ENCODE measurements at regions not wholly inside any gene's neighbourhood (a gene's known extent, or its start where the extent isn't known, plus 50 kb on each side); places are given as distances from the start of the nearest gene placed in this dataset.

DNA sequence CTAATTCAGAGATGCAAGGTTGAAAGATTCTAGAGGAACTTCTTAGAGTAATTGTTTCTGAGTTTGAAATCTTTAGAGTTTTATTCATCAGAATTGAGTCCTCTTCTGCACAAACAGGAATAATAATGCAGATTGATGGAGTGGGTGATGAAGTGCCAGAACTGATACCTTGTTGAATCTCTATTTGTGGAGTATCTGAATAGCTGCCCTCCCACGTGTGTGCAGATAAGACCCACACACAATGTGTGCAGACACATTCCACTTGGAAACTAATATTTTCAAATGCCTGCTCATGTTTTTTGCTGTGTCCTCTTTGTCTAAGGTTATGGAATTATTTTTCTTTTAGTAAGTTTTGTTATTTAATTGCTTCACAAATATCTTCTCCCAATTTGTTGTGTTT lies 1167.8 kb upstream of the MAP3K7 start:
- no peak for ATAC-seq (ENCODE audit: insufficient read depth, low FRiP score)
- TF ChIP-seq, protein P1, sequence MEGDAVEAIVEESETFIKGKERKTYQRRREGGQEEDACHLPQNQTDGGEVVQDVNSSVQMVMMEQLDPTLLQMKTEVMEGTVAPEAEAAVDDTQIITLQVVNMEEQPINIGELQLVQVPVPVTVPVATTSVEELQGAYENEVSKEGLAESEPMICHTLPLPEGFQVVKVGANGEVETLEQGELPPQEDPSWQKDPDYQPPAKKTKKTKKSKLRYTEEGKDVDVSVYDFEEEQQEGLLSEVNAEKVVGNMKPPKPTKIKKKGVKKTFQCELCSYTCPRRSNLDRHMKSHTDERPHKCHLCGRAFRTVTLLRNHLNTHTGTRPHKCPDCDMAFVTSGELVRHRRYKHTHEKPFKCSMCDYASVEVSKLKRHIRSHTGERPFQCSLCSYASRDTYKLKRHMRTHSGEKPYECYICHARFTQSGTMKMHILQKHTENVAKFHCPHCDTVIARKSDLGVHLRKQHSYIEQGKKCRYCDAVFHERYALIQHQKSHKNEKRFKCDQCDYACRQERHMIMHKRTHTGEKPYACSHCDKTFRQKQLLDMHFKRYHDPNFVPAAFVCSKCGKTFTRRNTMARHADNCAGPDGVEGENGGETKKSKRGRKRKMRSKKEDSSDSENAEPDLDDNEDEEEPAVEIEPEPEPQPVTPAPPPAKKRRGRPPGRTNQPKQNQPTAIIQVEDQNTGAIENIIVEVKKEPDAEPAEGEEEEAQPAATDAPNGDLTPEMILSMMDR (IDR thresholded peaks at IDR 0.05; ENCODE audit: control extremely low read depth, extremely low read depth) = no peak

DNA sequence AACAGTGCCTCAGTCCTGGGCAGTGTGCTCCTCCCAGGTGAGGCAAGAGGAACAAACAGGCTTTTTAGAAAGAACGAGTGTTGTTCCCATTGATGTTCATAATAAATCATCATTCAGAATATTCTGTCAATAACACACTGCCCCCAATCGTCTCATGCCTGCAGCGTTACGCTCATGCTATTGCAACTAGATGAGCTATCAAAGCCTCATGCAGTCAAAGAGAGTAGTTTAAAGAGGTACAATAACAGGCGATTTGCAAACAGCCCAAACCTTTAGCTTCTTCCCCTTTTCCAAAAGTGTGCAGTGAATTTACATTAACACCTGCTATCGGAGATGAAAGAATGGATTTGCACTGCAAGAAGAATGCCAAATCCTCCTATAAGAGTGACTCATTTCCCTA lies 1164.7 kb upstream of the MAP3K7 start:
- Histone ChIP-seq H3K9ac (ENCODE audit: insufficient read depth in 1 of 2, low read length in 2 of 2) (no peak overlapping the region), H3K9me3 (ENCODE audit: control insufficient read depth in 4 of 4, insufficient read depth in 3 of 4, low read length in 3 of 4) (peaks cover 0 to 1% (median 0%) of the 10 kb centered on the region in 4 donors), H3K4me1 (ENCODE audit: control insufficient read depth in 5 of 5, insufficient read depth in 5 of 5, low read length in 5 of 5) (no peaks in the 10 kb centered on the region), H3K4me3 (no peak overlapping the region), H3K27ac (ENCODE audit: low read depth in 1 of 2, low read length in 1 of 2) (no peak overlapping the region), H3K27me3 (ENCODE audit: control insufficient read depth in 3 of 3, insufficient read depth in 3 of 3, low read length in 2 of 3) (no peaks in the 10 kb centered on the region), H3K36me3 (ENCODE audit: control insufficient read depth in 4 of 4, insufficient read depth in 4 of 4, low read length in 4 of 4) (no peaks in the 10 kb centered on the region)
- no peak for DNase-seq
- ATAC-seq (ENCODE audit: insufficient read depth, low FRiP score) = no peak
- TF ChIP-seq, protein P1 (IDR thresholded peaks at IDR 0.05; ENCODE audit: control extremely low read depth, extremely low read depth) = no peak
- 79 to 83% methylated on average over 6 of the region's 6 CpGs for WGBS, 2 donors

More for the DNA sequence above, 1167.8 kb upstream of the MAP3K7 start:
- 36 to 80% methylated on average over 1 of the region's 1 CpG for WGBS, 2 donors
- Histone ChIP-seq H3K4me3 (no peak overlapping the region), H3K9ac (ENCODE audit: insufficient read depth in 1 of 2, low read length in 2 of 2) (no peak overlapping the region), H3K9me3 (ENCODE audit: control insufficient read depth in 4 of 4, insufficient read depth in 3 of 4, low read length in 3 of 4) (no peaks in the 10 kb centered on the region), H3K27ac (ENCODE audit: low read depth in 1 of 2, low read length in 1 of 2) (no peak overlapping the region), H3K27me3 (ENCODE audit: control insufficient read depth in 3 of 3, insufficient read depth in 3 of 3, low read length in 2 of 3) (no peaks in the 10 kb centered on the region), H3K4me1 (ENCODE audit: control insufficient read depth in 5 of 5, insufficient read depth in 5 of 5, low read length in 5 of 5) (no peaks in the 10 kb centered on the region), H3K36me3 (ENCODE audit: control insufficient read depth in 4 of 4, insufficient read depth in 4 of 4, low read length in 4 of 4) (no peaks in the 10 kb centered on the region)
- no peak for DNase-seq

DNA sequence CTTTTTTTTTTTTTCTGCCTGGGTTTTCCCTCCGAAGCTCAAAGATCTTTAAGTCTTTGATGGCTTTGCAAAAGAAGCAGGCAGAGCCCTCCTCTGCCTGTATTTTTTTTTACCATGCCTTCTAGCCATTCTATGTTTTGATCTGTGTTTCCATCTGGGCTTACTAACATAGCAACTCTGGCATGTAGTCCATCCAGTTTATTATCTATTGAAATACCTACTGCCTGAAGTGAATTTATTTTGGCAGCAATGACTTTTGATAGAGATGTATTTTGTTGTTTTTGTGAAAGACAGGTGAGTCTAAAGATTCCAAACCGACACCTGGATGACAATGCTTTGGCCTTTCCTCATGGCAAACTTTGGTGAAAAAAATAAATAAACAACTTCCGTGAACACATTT lies 1157.7 kb upstream of the MAP3K7 start:
- peaks cover 0 to 1% (median 0%) of the 10 kb centered on the region in 4 donors for H3K9me3 ChIP-seq (ENCODE audit: control insufficient read depth in 4 of 4, insufficient read depth in 3 of 4, low read length in 3 of 4)
- no peaks in the 10 kb centered on the region for H3K27me3 ChIP-seq (ENCODE audit: control insufficient read depth in 3 of 3, insufficient read depth in 3 of 3, low read length in 2 of 3)
- WGBS, 2 donors = 55 to 63% methylated on average over 3 of the region's 3 CpGs
- no peak overlapping the region for H3K9ac ChIP-seq (ENCODE audit: insufficient read depth in 1 of 2, low read length in 2 of 2)
- DNase-seq (no peak), ATAC-seq (ENCODE audit: insufficient read depth, low FRiP score) (no peak)
- no peak overlapping the region for H3K27ac ChIP-seq (ENCODE audit: low read depth in 1 of 2, low read length in 1 of 2)
- H3K4me1 ChIP-seq (ENCODE audit: control insufficient read depth in 5 of 5, insufficient read depth in 5 of 5, low read length in 5 of 5) = no peaks in the 10 kb centered on the region
- H3K36me3 ChIP-seq (ENCODE audit: control insufficient read depth in 4 of 4, insufficient read depth in 4 of 4, low read length in 4 of 4) = no peaks in the 10 kb centered on the region
- TF ChIP-seq, protein P1 (IDR thresholded peaks at IDR 0.05; ENCODE audit: control extremely low read depth, extremely low read depth) = no peak
- no peak overlapping the region for H3K4me3 ChIP-seq

DNA sequence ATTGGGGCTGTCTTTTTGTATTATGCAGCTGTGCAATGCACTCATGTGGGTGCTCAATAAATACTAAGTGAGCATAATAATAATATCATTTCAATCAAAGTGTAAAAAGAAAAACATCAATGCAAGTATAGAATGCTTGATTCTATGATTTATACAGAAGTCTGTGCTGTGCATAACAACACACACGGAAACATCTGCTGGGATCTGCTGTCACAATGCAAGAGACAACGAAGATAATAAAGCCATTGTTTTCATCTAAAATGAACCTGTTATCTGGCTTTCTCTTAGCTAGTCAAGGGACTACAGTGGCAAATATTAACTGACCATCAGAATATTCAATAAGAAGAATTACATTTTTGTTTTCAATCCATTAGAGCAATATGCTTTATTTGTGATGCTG lies 1156.9 kb upstream of the MAP3K7 start:
- Histone ChIP-seq H3K4me1 (ENCODE audit: control insufficient read depth in 5 of 5, insufficient read depth in 5 of 5, low read length in 5 of 5) (no peaks in the 10 kb centered on the region), H3K27me3 (ENCODE audit: control insufficient read depth in 3 of 3, insufficient read depth in 3 of 3, low read length in 2 of 3) (no peaks in the 10 kb centered on the region), H3K36me3 (ENCODE audit: control insufficient read depth in 4 of 4, insufficient read depth in 4 of 4, low read length in 4 of 4) (no peaks in the 10 kb centered on the region), H3K9me3 (ENCODE audit: control insufficient read depth in 4 of 4, insufficient read depth in 3 of 4, low read length in 3 of 4) (peaks cover 0 to 3% (median 0%) of the 10 kb centered on the region in 4 donors), H3K9ac (ENCODE audit: insufficient read depth in 1 of 2, low read length in 2 of 2) (no peak overlapping the region), H3K27ac (ENCODE audit: low read depth in 1 of 2, low read length in 1 of 2) (no peak overlapping the region), H3K4me3 (no peak overlapping the region)
- WGBS, 2 donors = 76 to 91% methylated on average over 2 of the region's 2 CpGs
- no peak for ATAC-seq (ENCODE audit: insufficient read depth, low FRiP score)
- TF ChIP-seq, protein P1 (IDR thresholded peaks at IDR 0.05; ENCODE audit: control extremely low read depth, extremely low read depth) = no peak
- no peak for DNase-seq

All from lung (tissue), 11 donors.